Activated T-cell treated with anti-CD3 and anti-CD28 coated beads, Interleukin-2, amount 50 U/mL, for 24 hours (primary cell): ENCODE measurements at regions not wholly inside any gene's neighbourhood (a gene's known extent, or its start where the extent isn't known, plus 50 kb on each side); places are given as distances from the start of the nearest gene placed in this dataset.
"Not testable (repeated sequence)": the region's sequence is repeated elsewhere in the genome, so short reads cannot be mapped to it uniquely, and the experiment has no call there.

Experiments
- DNase-seq: peaks from one replicate; pipeline ENCODE4 v3.0.0-alpha.2; 2020
- H3K27ac Mint-ChIP-seq: 2 replicates; pipeline ENCODE4 v1.8.0; 2020; ENCODE audit warnings: mild to moderate bottlenecking, mixed read lengths
- H3K27me3 Mint-ChIP-seq: 2 replicates; pipeline ENCODE4 v1.8.0; 2020; ENCODE audit warnings: mixed read lengths
- H3K36me3 Mint-ChIP-seq: 2 replicates; pipeline ENCODE4 v1.8.0; 2020; ENCODE audit warnings: low read depth, mixed read lengths
- H3K4me1 Mint-ChIP-seq: 2 replicates; pipeline ENCODE4 v1.8.0; 2020; ENCODE audit warnings: low read depth, mixed read lengths
- H3K4me3 Mint-ChIP-seq: 2 replicates; pipeline ENCODE4 v1.8.0; 2020; ENCODE audit warnings: mild to moderate bottlenecking, moderate library complexity, mixed read lengths
- H3K9me3 Mint-ChIP-seq: 2 replicates; pipeline ENCODE4 v1.8.0; 2020; ENCODE audit warnings: mixed read lengths

DNA sequence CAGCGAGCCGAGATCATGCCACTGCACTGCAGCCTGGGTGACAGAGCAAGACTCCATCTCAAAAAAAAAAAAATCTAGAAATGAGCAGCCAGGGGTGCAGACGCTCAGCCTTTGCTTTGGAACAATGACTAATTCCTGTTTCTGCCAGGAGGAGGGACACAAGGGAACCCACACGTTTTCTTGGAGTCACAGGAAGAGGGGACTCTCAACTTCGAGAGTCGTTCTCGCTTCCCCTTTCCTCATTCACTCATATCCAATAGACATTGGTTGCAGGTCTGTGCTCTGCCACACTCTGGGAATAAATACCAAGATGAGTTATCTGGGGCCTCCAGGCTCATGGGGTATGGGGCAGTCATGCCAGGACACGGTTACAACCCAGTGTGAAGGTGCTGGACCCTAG, 91.5 kb upstream of the RREB1 start:
- Mint-ChIP-seq H3K36me3 (no peaks in the 10 kb centered on the region), H3K27me3 (peaks cover 4% of the 10 kb centered on the region), H3K4me3 (no peak overlapping the region), H3K9me3 (no peaks in the 10 kb centered on the region), H3K27ac (no peak overlapping the region), H3K4me1 (no peaks in the 10 kb centered on the region)
- no peak for DNase-seq

DNA sequence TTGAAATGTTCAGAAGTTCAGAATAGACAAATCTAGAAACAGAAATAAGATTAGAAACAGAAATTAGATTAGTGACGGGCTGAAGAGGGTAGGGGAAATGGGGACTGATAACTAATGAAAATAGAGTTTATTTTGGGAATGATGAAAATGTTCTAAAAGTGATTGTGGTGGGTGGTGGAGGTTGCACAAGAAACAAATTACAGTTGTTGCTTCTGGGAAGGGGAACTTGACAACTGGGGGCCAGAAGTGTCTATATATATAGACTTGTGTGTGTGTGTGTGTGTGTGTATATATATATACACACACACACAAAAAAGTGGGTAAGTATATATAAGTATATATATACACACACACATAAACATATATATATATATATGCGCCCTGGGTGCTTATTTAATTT, 86.5 kb upstream of the RREB1 start:
- no peak overlapping the region for H3K4me3 Mint-ChIP-seq

DNA sequence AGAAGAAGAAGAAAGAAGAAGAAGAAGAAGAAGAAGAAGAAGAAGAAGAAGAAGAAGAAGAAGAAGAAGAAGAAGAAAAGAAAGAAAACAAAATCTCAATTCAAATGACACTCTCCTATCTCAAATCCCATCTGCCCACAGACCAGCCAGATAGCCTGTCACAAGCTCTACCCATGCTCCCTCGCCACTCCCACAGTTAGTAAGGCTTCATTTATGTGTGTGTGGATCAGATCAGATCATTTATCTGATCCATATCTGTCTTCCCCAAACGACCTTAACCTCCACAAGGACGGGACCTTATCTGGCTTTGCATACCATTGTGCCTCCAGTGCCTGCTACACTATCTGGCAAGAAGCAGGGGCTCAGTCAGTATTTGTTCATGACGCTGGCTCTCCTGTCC, 81.9 kb upstream of the RREB1 start:
- Mint-ChIP-seq H3K9me3 (no peaks in the 10 kb centered on the region), H3K36me3 (no peaks in the 10 kb centered on the region), H3K27ac (no peak overlapping the region), H3K27me3 (peaks cover 6% of the 10 kb centered on the region), H3K4me1 (no peaks in the 10 kb centered on the region), H3K4me3 (no peak overlapping the region)
- DNase-seq: no peak

More for the DNA sequence above, 86.5 kb upstream of the RREB1 start:
- no peaks in the 10 kb centered on the region for H3K36me3 Mint-ChIP-seq
- H3K9me3 Mint-ChIP-seq: no peaks in the 10 kb centered on the region
- DNase-seq: no peak
- H3K27me3 Mint-ChIP-seq: peaks cover 4% of the 10 kb centered on the region
- H3K27ac Mint-ChIP-seq: no peak overlapping the region
- no peaks in the 10 kb centered on the region for H3K4me1 Mint-ChIP-seq

DNA sequence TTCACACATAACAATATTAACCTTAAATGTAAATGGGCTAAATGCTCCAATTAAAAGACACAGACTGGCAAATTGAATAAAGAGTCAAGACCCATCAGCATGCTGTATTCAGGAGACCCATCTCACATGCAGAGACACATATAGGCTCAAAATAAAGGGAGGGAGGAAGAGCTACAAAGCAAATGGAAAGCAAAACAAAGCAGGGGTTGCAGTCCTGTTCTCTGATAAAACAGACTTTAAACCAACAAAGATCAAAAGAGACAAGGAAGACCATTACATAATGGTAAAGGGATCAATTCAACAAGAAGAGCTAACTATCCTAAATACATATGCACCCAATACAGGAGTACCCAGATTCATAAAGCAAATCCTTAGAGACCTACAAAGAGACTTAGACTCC, 78.8 kb upstream of the RREB1 start:
- not testable (repeated sequence) for H3K27me3 Mint-ChIP-seq, H3K9me3 Mint-ChIP-seq, H3K27ac Mint-ChIP-seq, H3K4me1 Mint-ChIP-seq, H3K4me3 Mint-ChIP-seq, DNase-seq, H3K36me3 Mint-ChIP-seq

DNA sequence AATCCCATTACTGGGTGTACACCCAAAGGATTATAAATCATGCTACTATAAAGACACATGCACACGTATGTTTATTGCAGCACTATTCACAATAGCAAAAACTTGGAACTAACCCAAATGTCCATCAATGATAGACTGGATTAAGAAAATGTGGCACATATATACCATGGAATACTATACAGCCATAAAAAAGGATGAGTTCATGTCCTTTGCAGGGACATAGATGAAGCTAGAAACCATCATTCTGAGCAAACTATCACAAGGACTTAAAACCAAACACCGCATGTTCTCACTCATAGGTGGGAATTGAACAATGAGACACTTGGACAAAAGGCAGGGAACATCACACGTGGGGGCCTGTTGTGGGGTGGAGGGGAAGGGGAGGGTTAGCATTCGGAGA, 76.8 kb upstream of the RREB1 start:
- not testable (repeated sequence) for H3K4me3 Mint-ChIP-seq, H3K4me1 Mint-ChIP-seq, H3K27me3 Mint-ChIP-seq, H3K36me3 Mint-ChIP-seq, H3K9me3 Mint-ChIP-seq, H3K27ac Mint-ChIP-seq, DNase-seq

DNA sequence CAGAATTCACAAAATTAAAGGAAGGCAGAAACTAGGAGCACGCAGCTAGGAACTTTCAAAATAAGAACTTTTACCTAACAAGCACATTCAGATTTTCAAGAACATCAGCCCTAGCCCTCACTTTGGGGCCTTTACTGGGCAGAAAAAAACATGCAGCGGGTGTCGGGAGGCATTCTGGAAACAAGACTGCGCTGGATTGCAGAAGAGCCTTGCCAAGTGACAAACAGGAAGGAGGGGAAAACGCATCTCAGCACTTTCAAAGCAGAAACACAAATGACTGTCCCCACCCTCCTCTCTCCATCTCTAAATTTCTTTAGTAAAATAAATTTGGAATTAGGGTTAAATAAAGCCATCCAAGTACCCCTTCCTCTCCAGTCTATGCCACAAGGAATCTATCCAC, 74.6 kb upstream of the RREB1 start:
- Mint-ChIP-seq H3K9me3 (no peaks in the 10 kb centered on the region), H3K36me3 (no peaks in the 10 kb centered on the region), H3K27ac (no peak overlapping the region), H3K4me1 (no peaks in the 10 kb centered on the region), H3K27me3 (peaks cover 4% of the 10 kb centered on the region), H3K4me3 (no peak overlapping the region)
- DNase-seq: no peak

DNA sequence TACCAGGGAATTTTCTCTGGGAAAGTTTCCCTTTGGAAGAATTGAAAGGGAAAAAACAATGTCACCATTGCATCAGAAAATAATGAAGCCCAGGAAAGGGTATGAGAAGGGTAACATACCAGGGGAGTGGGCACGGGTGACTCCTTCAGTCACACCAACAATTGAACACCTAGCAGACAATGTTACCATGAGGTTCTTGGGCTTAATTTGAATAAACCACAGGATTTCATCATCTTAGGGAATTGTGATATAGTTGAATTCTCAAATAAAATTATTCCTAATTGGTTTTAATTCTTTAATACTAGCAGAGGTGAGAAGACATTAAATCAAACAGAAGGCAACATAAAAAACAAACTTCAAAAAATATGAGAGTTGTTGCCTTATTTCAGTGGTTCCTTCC, 73.7 kb upstream of the RREB1 start:
- no peaks in the 10 kb centered on the region for H3K36me3 Mint-ChIP-seq
- no peak for DNase-seq
- no peaks in the 10 kb centered on the region for H3K9me3 Mint-ChIP-seq
- H3K4me3 Mint-ChIP-seq: no peak overlapping the region
- no peaks in the 10 kb centered on the region for H3K4me1 Mint-ChIP-seq
- no peak overlapping the region for H3K27ac Mint-ChIP-seq
- peaks cover 4% of the 10 kb centered on the region for H3K27me3 Mint-ChIP-seq

DNA sequence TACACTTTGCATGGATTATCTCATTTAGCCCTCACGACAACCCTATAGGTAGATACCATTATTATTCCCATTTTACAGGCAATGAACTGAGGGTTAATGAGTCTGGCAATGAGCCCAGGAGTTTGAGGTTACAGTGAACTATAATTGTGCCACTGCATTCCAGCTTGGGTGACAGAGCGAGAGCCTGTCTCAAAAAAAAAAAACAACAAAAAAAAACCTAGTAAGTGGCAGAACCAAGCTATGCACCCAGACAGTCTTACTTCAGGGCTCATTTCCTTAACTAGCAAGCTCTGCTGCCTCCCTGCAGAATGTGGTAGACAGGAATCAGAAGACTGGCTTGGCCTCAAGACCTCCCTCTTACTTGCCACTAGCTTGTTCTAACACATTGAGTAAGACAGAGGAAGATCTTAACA, 71.9 kb upstream of the RREB1 start:
- Mint-ChIP-seq H3K4me3 (no peak overlapping the region), H3K4me1 (no peaks in the 10 kb centered on the region), H3K27me3 (peaks cover 4% of the 10 kb centered on the region), H3K27ac (no peak overlapping the region), H3K36me3 (no peaks in the 10 kb centered on the region), H3K9me3 (no peaks in the 10 kb centered on the region)
- no peak for DNase-seq

DNA sequence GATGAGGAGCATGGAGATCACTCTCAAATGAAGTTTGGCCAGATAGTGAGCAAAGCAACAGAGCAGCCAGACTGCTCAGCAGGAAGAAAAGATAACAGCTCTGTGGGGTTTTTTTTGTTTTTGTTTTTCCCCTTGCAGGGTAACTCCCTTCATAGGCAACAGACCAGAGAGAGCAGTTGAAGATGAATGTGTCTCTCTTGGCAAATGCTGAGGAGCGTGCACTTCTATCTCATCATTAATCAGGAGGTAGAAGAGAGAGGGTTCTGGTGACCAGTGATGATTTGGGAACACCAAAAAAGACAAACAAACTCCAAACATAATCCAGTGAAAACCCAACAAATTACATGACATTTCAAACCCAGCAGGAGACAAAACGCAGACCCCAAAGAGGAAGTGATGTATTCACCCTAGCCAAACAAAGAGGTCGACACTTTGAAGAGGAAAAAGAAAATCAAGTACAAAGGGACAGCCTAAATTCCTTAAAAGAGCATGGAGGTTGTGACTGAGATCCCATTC, 66.2 kb upstream of the RREB1 start:
- Mint-ChIP-seq H3K9me3 (no peaks in the 10 kb centered on the region), H3K4me1 (peaks cover 13% of the 10 kb centered on the region), H3K4me3 (no peak overlapping the region), H3K27me3 (no peaks in the 10 kb centered on the region), H3K27ac (no peak overlapping the region), H3K36me3 (no peaks in the 10 kb centered on the region)
- DNase-seq: no peak

DNA sequence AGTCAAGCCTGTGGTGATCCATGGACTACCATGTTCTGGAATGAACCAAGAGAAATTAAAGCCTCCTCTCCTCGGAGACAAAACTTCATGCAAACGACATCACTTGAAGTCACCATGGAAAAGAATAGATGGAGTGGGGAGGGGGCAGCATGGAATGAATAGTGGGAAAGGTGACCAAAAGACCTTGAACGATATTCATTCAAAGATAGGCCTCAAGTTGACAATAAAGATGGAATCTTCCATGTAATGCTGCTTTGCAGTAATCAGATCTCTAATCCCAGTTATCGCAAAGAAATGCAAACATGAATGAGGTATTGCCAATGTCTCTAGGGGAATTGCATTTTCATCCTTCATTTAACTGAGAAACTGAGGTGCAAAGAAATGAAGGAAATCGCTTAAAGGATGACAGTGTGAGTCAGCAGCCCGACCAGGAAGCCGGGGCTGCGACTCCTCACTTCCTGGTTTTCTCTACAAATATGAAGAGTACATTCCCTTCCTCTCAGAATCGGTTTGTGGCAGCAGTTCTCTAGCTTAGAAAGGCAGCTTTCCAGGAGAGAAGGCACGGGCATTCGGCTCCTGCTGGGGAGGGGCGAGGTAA, 65.6 kb upstream of the RREB1 start:
- Mint-ChIP-seq H3K27ac (no peak overlapping the region), H3K4me3 (no peak overlapping the region), H3K27me3 (no peaks in the 10 kb centered on the region), H3K36me3 (no peaks in the 10 kb centered on the region), H3K9me3 (no peaks in the 10 kb centered on the region), H3K4me1 (peaks cover 16% of the 10 kb centered on the region)
- DNase-seq: no peak

DNA sequence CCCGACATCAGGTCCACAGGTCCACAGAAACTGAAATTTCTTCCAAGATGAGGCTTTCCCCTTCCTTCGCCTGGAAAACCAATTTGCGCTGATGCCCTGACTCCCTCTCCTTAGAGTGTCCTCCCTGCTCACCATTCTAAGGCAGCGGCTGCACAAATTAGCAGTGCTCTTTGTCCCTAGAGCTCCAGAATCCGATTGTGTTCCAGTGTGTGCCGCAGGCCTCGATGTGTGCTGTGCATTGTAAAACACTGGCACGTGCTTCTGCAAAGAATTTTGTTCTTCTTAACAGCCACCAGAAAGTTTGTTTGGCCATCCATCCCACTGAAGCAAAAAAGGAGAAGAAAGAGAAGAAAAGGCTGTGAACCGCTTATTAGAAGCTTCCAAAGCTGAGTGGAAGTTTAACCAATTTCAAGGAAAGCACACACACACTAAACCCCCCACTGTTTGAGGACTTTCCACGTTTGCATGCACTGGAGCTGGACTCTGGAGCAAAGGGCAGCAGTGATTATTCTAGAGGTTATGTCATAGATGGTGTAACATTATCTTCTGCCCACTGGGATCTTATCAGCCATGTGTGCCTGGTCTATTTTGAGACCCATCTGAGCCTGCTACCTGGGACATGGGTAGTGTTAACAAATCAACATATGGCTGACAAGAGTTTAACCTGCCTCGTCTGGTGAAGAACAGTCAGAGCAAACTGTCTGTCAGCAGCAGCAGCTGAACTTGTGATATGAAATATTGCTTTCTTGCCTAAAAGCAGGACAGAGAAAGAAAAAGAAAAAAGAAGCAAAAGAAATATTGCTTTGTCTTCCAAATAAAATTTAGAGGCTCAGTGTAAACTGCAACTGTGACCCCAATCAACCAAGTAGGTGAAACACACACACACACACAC, 64.9 kb upstream of the RREB1 start:
- H3K4me1 Mint-ChIP-seq: peaks cover 16% of the 10 kb centered on the region
- no peak overlapping the region for H3K27ac Mint-ChIP-seq
- DNase-seq: no peak
- no peaks in the 10 kb centered on the region for H3K36me3 Mint-ChIP-seq
- no peaks in the 10 kb centered on the region for H3K27me3 Mint-ChIP-seq
- H3K4me3 Mint-ChIP-seq: no peak overlapping the region
- no peaks in the 10 kb centered on the region for H3K9me3 Mint-ChIP-seq

DNA sequence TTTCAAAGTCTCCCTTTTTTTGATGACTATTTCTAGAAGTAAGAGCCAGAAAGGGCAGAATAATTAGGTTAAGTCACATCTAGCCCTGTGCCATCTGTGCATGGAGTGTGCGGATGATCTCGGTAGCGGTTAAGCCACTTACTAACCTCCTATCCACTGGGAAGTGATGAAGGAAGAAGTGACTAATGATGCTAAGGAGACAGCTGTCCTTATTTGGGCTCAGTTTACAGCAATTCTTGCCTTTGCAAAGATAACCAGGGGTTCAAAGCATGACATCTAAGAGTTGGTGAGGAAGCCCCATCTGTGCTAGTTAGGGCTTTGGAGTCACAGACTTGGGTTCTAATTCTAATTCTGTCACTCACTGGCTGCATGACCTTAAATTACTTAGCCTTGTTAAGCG, 62.4 kb upstream of the RREB1 start:
- no peak overlapping the region for H3K4me3 Mint-ChIP-seq
- no peak overlapping the region for H3K27ac Mint-ChIP-seq
- DNase-seq: no peak
- peaks cover 19% of the 10 kb centered on the region for H3K4me1 Mint-ChIP-seq
- no peaks in the 10 kb centered on the region for H3K36me3 Mint-ChIP-seq
- H3K27me3 Mint-ChIP-seq: peaks cover 2% of the 10 kb centered on the region
- no peaks in the 10 kb centered on the region for H3K9me3 Mint-ChIP-seq

DNA sequence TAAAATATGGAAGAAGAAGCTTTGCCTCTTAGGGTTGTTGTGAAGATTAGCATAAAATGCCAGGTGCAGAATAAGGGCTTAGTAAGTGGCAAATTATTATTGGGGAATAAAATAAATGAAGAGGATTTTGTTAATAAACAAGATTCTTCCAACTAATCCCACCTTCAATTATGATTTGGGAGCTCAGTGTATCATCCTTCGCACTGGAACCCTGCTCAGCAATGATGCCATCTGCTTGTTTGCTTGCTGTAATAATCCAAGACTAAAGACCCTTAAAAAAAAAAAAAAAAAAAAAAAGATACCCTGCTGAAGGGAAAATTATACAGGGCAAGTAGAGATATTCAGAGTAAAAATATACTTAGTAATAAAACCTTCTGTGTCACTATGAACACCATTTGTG, 62.0 kb upstream of the RREB1 start:
- no peak overlapping the region for H3K4me3 Mint-ChIP-seq
- H3K27ac Mint-ChIP-seq: no peak overlapping the region
- H3K27me3 Mint-ChIP-seq: peaks cover 6% of the 10 kb centered on the region
- DNase-seq: no peak
- peaks cover 21% of the 10 kb centered on the region for H3K4me1 Mint-ChIP-seq
- no peaks in the 10 kb centered on the region for H3K36me3 Mint-ChIP-seq
- no peaks in the 10 kb centered on the region for H3K9me3 Mint-ChIP-seq

DNA sequence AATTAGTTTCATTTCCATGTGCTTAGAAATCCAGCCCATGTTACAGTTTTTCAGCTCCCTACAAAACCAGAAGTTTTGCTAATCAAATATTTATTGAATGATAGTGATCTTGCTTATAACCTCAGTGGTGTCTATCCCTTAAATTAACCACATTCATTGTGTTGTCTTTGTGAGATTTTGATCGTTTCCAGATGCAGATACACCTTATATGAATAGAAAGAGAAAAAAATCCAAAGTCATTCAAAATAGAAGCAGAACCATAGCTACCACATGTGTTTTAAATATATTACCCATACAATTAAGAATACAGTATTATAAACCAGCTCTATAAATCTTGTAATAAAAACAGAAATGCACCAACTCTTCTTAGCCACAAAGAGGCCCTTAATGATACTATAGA, 60.6 kb upstream of the RREB1 start:
- Mint-ChIP-seq H3K27ac (no peak overlapping the region), H3K4me1 (peaks cover 12% of the 10 kb centered on the region), H3K4me3 (no peak overlapping the region), H3K27me3 (peaks cover 9% of the 10 kb centered on the region), H3K36me3 (no peaks in the 10 kb centered on the region), H3K9me3 (no peaks in the 10 kb centered on the region)
- DNase-seq: no peak

DNA sequence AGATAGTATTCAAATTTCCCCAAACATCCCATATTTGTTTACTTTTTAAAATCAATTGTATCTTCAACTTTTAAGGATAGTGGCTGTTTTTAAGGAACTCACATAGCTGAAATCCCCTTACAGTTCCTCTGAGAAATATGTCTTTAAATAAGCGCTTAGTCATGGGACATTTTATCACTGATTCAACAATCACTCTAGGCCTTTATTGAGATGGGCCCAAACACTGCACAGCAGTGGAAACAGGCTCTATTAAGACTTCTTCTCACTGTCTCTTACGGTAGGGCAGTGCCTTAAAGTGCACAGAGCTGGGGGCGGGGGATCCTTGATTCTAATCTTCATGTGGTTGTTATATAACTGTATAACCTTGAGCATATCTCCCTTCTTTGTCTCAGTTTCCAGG, 59.8 kb upstream of the RREB1 start:
- peaks cover 15% of the 10 kb centered on the region for H3K27me3 Mint-ChIP-seq
- no peaks in the 10 kb centered on the region for H3K9me3 Mint-ChIP-seq
- H3K4me1 Mint-ChIP-seq: peaks cover 13% of the 10 kb centered on the region
- no peak for DNase-seq
- H3K36me3 Mint-ChIP-seq: no peaks in the 10 kb centered on the region
- no peak overlapping the region for H3K27ac Mint-ChIP-seq
- H3K4me3 Mint-ChIP-seq: no peak overlapping the region
